H1 (cell line): ENCODE measurements at regions not wholly inside any gene's neighbourhood (a gene's known extent, or its start where the extent isn't known, plus 50 kb on each side); places are given as distances from the start of the nearest gene placed in this dataset.

Source experiments
- CBX5 ChIP-seq: fragments of 300-800, 300-1000 bp; sonication (generic); IDR thresholded peaks from 2 replicates; pipeline ENCODE4 v1.7.1; 2016; ENCODE audit warnings: antibody characterized with exemption, low read length, low read depth
- CHD7 ChIP-seq: fragments of 300-600 bp; sonication (generic); IDR thresholded peaks from 2 replicates; pipeline ENCODE4 v1.7.1; 2012; ENCODE audit warnings: low read length, moderate library complexity, mild to moderate bottlenecking, inconsistent platforms; ENCODE audit not compliant: insufficient replicate concordance
- CREB1 ChIP-seq: IDR thresholded peaks from 2 replicates; pipeline ENCODE4 v1.6.1; 2012; ENCODE audit warnings: inconsistent platforms
- GTF2F1 ChIP-seq: IDR thresholded peaks from 2 replicates; pipeline ENCODE4 v1.6.1; 2012; ENCODE audit warnings: low read depth, low read length, improper control_type of control experiment, borderline replicate concordance
- HDAC2 ChIP-seq, 2 experiments: fragments of 300-600 bp in 1 of 2; sonication (generic) in 1 of 2; IDR thresholded peaks; 2 replicates each; pipeline ENCODE4 v1.6.1; 2011 to 2012; ENCODE audit warnings: low read depth in 2 of 2, low read length in 2 of 2, mild to moderate bottlenecking in 2 of 2, moderate library complexity in 2 of 2, borderline replicate concordance in 1 of 2, inconsistent platforms in 1 of 2
- PHF8 ChIP-seq: fragments of 200-600 bp; sonication (generic); conservative IDR thresholded peaks from 2 replicates; pipeline ENCODE4 v1.7.1; 2012; ENCODE audit warnings: low read depth, mild to moderate bottlenecking, inconsistent platforms, low read length, moderate library complexity
- POLR2A ChIP-seq, 2 experiments: IDR thresholded peaks; 1 replicate in 1 of 2; 2 replicates in 1 of 2; pipeline ENCODE4 v1.6.1; 2011; ENCODE audit warnings: low read depth in 2 of 2, low read length in 2 of 2, mild to moderate bottlenecking in 2 of 2; ENCODE audit errors: control extremely low read depth in 1 of 2
- RAD21 ChIP-seq, 2 experiments: IDR thresholded peaks in 1 of 2; conservative IDR thresholded peaks in 1 of 2; 2 replicates each; pipeline ENCODE4 v1.6.1; 2011; ENCODE audit warnings: low read depth in 2 of 2, low read length in 2 of 2, improper control_type of control experiment in 1 of 2, inconsistent platforms in 1 of 2, mild to moderate bottlenecking in 1 of 2, moderate library complexity in 1 of 2
- SP4 ChIP-seq: IDR thresholded peaks from 2 replicates; pipeline ENCODE4 v1.6.1; 2012; ENCODE audit warnings: low read length, inconsistent platforms
- SUZ12 ChIP-seq: fragments of 200-600 bp; sonication (generic); IDR thresholded peaks from 2 replicates; pipeline ENCODE4 v1.6.1; 2012; ENCODE audit warnings: mild to moderate bottlenecking, inconsistent platforms, low read length, moderate library complexity, mixed read lengths

GRCh38 chr12:89089264-89089663, 263.0 kb downstream of the DUSP6 start (continued):
- TF ChIP-seq CHD7 (no peak), SUZ12 (no peak), HDAC2 (IDR thresholded peaks at IDR 0.05; ENCODE audit: borderline replicate concordance in 1 of 2, low read depth in 2 of 2, low read length in 2 of 2) (no peak), SP4 (no peak), POLR2A (IDR thresholded peaks at IDR 0.05; ENCODE audit: control extremely low read depth in 1 of 2, low read depth in 2 of 2, low read length in 2 of 2) (no peak), CREB1 (no peak), RAD21 (IDR thresholded peaks at IDR 0.05 in 1 of 2, conservative IDR thresholded peaks at IDR 0.05 in 1 of 2; ENCODE audit: low read depth in 2 of 2, low read length in 2 of 2) (no peak), PHF8 (no peak), CBX5 (no peak), GTF2F1 (no peak)
